ENCODE measurements at regions not wholly inside any gene's neighbourhood (a gene's known extent, or its start where the extent isn't known, plus 50 kb on each side); places are given as distances from the start of the nearest gene placed in this dataset.

- Histone ChIP-seq H4K20me1 (ENCODE audit: control insufficient read depth, insufficient read depth, low read depth, low read length) (no peaks in the 10 kb centered on the region), H3K9me2 (replicated peaks; ENCODE audit: control insufficient read depth, low read length) (no peaks in the 10 kb centered on the region), H3K4me3 (ENCODE audit: low read length) (no peak overlapping the region), H3K79me2 (ENCODE audit: control insufficient read depth, low read length) (no peaks in the 10 kb centered on the region), H3K36me3 (ENCODE audit: control insufficient read depth, low read length) (no peaks in the 10 kb centered on the region), H3K9me3 (ENCODE audit: control insufficient read depth, insufficient read depth, low read length) (no peaks in the 10 kb centered on the region), H3K27me3 (ENCODE audit: control insufficient read depth, low read length) (no peaks in the 10 kb centered on the region), H3F3A (ENCODE audit: control insufficient read depth, insufficient read depth) (no peaks in the 10 kb centered on the region), H3K27ac (ENCODE audit: low read depth, low read length) (no peak overlapping the region), H3K4me1 (ENCODE audit: control insufficient read depth, low read length) (no peaks in the 10 kb centered on the region), H3K4me2 (ENCODE audit: low read length) (no peak overlapping the region)
- TF ChIP-seq EZH2phosphoT487 (IDR thresholded peaks at IDR 0.05; ENCODE audit: borderline replicate concordance, low read length): no peak
- no peak for TF ChIP-seq CTCF (IDR thresholded peaks at IDR 0.05; ENCODE audit: low read depth, low read length, poor library complexity, severe bottlenecking)
Observed at GRCh38 chr2:156136566-156136965, 196.0 kb downstream of the NR4A2 start.

DNA sequence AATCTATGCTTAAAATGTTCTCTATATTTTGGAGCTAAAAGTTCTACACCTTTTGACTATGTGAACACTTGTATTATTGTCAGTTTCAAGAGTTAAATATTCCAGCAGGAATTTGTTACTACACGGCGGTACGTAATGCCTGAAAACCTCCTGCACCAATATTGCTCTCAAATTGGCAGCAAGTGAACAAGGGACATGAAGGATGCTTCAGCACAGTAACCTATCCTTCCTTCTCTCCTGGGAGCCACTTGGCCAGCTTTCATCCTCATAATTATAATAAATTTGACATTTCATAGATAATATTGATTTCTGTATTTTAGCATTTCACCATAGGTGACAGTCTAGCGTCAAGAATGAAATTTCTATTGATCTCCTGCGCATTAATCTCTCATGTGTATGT, 197.6 kb downstream of the NR4A2 start:
- Histone ChIP-seq H4K20me1 (ENCODE audit: control insufficient read depth, insufficient read depth, low read depth, low read length) (no peaks in the 10 kb centered on the region), H3K9me2 (replicated peaks; ENCODE audit: control insufficient read depth, low read length) (no peaks in the 10 kb centered on the region), H3K36me3 (ENCODE audit: control insufficient read depth, low read length) (no peaks in the 10 kb centered on the region), H3K27ac (ENCODE audit: low read depth, low read length) (no peak overlapping the region), H3K79me2 (ENCODE audit: control insufficient read depth, low read length) (no peaks in the 10 kb centered on the region), H3K27me3 (ENCODE audit: control insufficient read depth, low read length) (no peaks in the 10 kb centered on the region), H3K9me3 (ENCODE audit: control insufficient read depth, insufficient read depth, low read length) (no peaks in the 10 kb centered on the region), H3F3A (ENCODE audit: control insufficient read depth, insufficient read depth) (no peaks in the 10 kb centered on the region), H3K4me2 (ENCODE audit: low read length) (no peak overlapping the region), H3K4me1 (ENCODE audit: control insufficient read depth, low read length) (no peaks in the 10 kb centered on the region), H3K4me3 (ENCODE audit: low read length) (no peak overlapping the region)
- TF ChIP-seq CTCF (IDR thresholded peaks at IDR 0.05; ENCODE audit: low read depth, low read length, poor library complexity, severe bottlenecking) (no peak), EZH2phosphoT487 (IDR thresholded peaks at IDR 0.05; ENCODE audit: borderline replicate concordance, low read length) (no peak)

- H3K4me2 ChIP-seq (ENCODE audit: low read length): no peak overlapping the region
- H4K20me1 ChIP-seq (ENCODE audit: control insufficient read depth, insufficient read depth, low read depth, low read length): no peaks in the 10 kb centered on the region
- TF ChIP-seq CTCF (IDR thresholded peaks at IDR 0.05; ENCODE audit: low read depth, low read length, poor library complexity, severe bottlenecking) (no peak), EZH2phosphoT487 (IDR thresholded peaks at IDR 0.05; ENCODE audit: borderline replicate concordance, low read length) (no peak)
- H3F3A ChIP-seq (ENCODE audit: control insufficient read depth, insufficient read depth): no peaks in the 10 kb centered on the region
- H3K27me3 ChIP-seq (ENCODE audit: control insufficient read depth, low read length): no peaks in the 10 kb centered on the region
- H3K9me3 ChIP-seq (ENCODE audit: control insufficient read depth, insufficient read depth, low read length): no peaks in the 10 kb centered on the region
- H3K4me3 ChIP-seq (ENCODE audit: low read length): no peak overlapping the region
- no peaks in the 10 kb centered on the region for H3K9me2 ChIP-seq (replicated peaks; ENCODE audit: control insufficient read depth, low read length)
- no peaks in the 10 kb centered on the region for H3K79me2 ChIP-seq (ENCODE audit: control insufficient read depth, low read length)
- no peaks in the 10 kb centered on the region for H3K4me1 ChIP-seq (ENCODE audit: control insufficient read depth, low read length)
- H3K27ac ChIP-seq (ENCODE audit: low read depth, low read length): no peak overlapping the region
- H3K36me3 ChIP-seq (ENCODE audit: control insufficient read depth, low read length): no peaks in the 10 kb centered on the region
Observed at GRCh38 chr2:156132941-156133340, 199.6 kb downstream of the NR4A2 start.

- Histone ChIP-seq H4K20me1 (ENCODE audit: control insufficient read depth, insufficient read depth, low read depth, low read length) (no peaks in the 10 kb centered on the region), H3K4me3 (ENCODE audit: low read length) (no peak overlapping the region), H3F3A (ENCODE audit: control insufficient read depth, insufficient read depth) (no peaks in the 10 kb centered on the region), H3K4me2 (ENCODE audit: low read length) (no peak overlapping the region), H3K4me1 (ENCODE audit: control insufficient read depth, low read length) (no peaks in the 10 kb centered on the region), H3K27ac (ENCODE audit: low read depth, low read length) (no peak overlapping the region), H3K79me2 (ENCODE audit: control insufficient read depth, low read length) (no peaks in the 10 kb centered on the region), H3K27me3 (ENCODE audit: control insufficient read depth, low read length) (no peaks in the 10 kb centered on the region), H3K36me3 (ENCODE audit: control insufficient read depth, low read length) (no peaks in the 10 kb centered on the region), H3K9me2 (replicated peaks; ENCODE audit: control insufficient read depth, low read length) (no peaks in the 10 kb centered on the region), H3K9me3 (ENCODE audit: control insufficient read depth, insufficient read depth, low read length) (no peaks in the 10 kb centered on the region)
- TF ChIP-seq CTCF (IDR thresholded peaks at IDR 0.05; ENCODE audit: low read depth, low read length, poor library complexity, severe bottlenecking) (no peak), EZH2phosphoT487 (IDR thresholded peaks at IDR 0.05; ENCODE audit: borderline replicate concordance, low read length) (no peak)
Observed at GRCh38 chr2:156132130-156132529, 200.4 kb downstream of the NR4A2 start.

All from DOHH2 (cell line).